ENCODE measurements at regions not wholly inside any gene's neighbourhood (a gene's known extent, or its start where the extent isn't known, plus 50 kb on each side); places are given as distances from the start of the nearest gene placed in this dataset.

GRCh38 chr20:23227976-23228375 lies 122.6 kb upstream of the NXT1 start:
- TF ChIP-seq POLR2AphosphoS5 (IDR thresholded peaks at IDR 0.05; ENCODE audit: insufficient read depth, low read depth, low read length) (no peak), POLR2A (IDR thresholded peaks at IDR 0.05; ENCODE audit: low read depth, low read length) (no peak), CTCF (IDR thresholded peaks at IDR 0.05; ENCODE audit: extremely low read depth in 1 of 2, insufficient read depth in 1 of 2, low read depth in 1 of 2, low read length in 2 of 2) (no peak), JUN (IDR thresholded peaks at IDR 0.05; ENCODE audit: borderline replicate concordance, insufficient read depth, insufficient read length, low read depth) (no peak), EZH2 (IDR thresholded peaks at IDR 0.05; ENCODE audit: borderline replicate concordance, low read depth, low read length, severe bottlenecking) (no peak), MYC (IDR thresholded peaks at IDR 0.05; ENCODE audit: low read depth, low read length) (no peak), GATA2 (IDR thresholded peaks at IDR 0.05; ENCODE audit: insufficient read depth, insufficient read length, low read depth, low read length) (no peak)

Measured in endothelial cell of umbilical vein (primary cell).